NCI-H2227 (cell line): ENCODE measurements at regions not wholly inside any gene's neighbourhood (a gene's known extent, or its start where the extent isn't known, plus 50 kb on each side); places are given as distances from the start of the nearest gene placed in this dataset.
A peak's percentile ranks its signal among the peaks of the same experiment; 100 is the strongest.

Experiments used
- DNase-seq: peaks from one replicate; lab custom pipeline; 2025; ENCODE audit not compliant: unreplicated experiment; lab: John Stamatoyannopoulos, UW

DNA sequence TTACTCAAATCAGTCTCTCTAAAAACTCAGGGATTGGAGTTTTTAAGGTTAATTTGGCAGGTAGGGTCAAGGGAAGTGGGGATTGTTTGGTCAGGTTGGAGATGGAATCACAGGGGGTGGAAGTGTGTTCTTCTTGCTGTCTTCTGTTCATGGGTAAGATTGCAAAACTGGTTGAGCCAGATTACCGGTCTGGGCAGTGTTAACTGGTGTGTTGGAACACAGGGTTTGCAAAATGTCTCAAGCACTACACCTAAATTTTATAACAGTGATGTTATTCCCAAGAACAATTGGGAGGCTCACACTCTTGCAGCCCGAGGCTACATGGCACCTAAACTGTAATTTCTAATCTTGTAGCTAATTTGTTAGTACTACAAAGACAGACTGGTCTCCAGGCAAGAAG is 425.4 kb downstream of the PLOD2 start:
- no peak for DNase-seq

DNA sequence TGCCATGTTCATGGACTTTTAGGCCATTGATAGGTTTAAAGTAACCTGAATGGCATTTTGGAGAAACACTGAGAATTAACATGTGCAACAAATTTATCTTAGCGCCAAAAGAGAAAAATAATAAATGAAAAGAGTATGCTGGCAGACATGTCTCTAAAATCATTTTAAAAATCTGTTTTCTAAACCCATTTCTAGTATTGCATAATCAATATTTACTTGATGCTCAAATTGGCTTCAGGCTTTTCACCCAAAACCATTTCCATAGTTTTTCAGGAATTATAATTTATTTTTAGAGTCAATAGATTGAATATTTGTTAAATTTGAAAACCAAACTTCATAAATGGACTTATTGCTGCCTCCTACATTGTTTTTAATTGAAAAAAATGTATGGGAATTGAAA is 423.0 kb downstream of the PLOD2 start:
- no peak for DNase-seq

DNA sequence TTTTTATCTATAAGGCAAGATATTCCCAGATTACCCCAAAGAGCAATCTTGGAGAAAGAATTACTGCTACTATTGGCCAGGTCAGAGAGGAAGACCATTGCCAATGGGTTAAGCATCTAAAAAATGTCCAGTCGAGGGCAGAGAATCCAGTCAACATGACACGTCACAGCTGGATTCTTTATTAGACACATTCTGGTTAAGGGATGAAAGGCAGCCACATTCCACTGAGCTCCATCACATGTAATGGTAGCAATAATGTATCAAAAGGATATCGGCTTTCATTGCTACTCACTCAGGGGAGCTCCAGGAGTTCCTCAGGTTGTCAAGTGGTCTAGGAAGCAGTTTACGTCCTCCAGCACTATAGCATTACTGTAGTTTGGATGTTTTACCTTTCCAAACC is 421.1 kb downstream of the PLOD2 start:
- DNase-seq: no peak

DNA sequence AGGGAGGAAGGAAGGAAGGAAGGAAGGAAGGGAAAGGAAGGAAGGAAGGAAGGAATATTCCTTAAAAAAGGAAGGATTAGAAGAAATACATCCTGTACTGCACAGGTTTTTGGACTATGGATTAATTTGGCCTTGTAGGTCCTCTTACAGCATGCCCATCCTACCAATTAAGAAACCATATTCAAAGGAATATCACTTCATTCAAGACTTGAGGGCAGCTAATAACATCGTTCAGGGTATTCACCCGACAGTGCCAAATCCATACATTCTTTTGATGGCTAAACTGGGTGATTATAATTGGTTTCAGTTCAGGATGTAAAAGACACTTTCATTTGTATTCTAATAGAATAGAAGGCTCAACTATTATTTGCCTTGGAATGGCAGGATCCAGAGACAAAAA is 410.3 kb downstream of the PLOD2 start:
- DNase-seq: no peak

DNA sequence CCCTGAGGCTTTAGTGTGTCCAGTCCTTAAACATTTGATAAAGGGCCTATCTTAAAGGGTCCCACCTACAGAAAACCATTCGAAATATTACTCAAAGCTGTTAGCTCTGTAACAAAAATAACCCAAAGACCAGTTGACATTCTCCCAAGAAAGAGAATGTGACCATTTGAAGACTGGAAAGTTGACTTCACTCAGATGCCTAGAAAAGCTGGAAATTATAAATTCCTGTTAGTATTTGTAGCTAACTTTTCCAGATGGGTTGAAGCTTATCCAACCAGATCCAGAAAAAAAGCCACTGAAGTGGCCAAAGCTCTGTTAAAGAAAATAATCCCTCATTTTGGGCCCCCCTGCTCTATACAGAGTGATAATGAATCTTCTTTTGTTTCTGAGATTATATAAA is 408.4 kb downstream of the PLOD2 start:
- DNase-seq: no peak

GRCh38 chr3:145754605-145755289 is 406.2 kb downstream of the PLOD2 start:
- no peak for DNase-seq

DNA sequence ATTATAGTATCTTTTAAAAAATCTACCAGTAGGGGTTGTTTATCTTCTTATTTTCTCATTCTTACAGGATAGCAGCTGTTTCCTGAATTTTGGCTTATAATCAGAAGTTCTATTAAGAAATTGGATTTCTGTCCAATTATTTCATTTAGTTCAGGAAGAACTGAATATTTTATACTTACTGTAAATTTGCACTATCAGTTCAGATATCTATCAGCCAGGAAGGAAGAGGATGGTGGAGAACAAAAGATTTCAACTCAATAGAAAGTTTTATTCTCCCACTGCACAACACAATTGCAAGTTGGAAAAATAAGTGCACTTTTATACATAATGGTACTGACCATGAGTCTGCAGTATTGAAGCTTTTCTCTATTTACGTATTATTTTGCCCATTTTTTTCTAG is 400.9 kb downstream of the PLOD2 start:
- no peak for DNase-seq

- no peak for DNase-seq
These were observed 393.1 kb downstream of the PLOD2 start for GRCh38 chr3:145767909-145768308.

DNA sequence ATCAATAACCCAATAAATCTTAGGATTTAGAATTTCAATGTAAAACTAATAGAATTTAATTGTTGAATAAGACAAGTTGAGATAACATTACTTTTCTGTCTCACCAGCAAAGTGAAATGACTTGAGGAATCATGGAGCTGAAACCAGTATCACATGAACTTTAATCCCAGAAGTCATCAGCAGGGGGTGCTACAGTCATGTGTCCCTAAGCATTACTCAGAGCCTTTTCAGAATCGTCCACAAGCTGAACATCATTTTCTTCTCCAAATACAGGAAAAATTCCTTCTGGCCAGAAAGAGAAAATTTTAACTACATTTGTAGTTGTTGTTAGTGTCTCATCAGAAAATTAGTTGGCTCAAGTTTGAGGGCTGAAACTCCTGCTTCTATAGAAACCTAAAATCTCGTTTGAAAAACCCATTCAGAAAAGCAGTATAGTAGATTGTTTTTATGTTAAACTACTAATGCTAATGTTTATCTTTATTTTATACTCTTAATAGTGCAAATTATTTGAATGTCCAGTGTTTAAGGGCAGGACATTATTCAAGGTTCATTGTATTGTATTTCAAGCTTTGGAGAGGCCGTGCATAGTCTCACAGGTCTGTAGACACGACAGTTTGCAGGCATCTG is 384.1 kb downstream of the PLOD2 start:
- peak; percentile 1 for DNase-seq

DNA sequence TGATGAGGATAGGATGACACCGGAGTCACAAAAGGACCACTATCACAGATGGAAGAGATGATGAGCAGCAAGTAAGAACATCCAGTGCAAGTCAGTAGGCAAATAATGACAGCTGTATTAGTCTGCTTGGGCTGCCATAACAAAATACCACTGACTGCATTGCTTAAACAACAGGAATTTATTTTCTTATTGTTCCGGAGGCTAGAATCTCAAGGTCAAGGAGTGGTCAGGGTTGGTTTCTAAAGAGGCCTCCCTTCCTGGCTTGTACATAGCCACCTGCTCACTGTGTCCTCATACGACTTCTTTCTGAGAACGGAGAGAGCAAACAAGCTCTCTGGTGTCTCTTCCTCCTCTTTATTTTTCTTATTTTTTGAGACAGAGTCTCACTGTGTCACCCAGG is 380.7 kb downstream of the PLOD2 start:
- no peak for DNase-seq

- DNase-seq: no peak
These were observed 375.3 kb downstream of the PLOD2 start for GRCh38 chr3:145785668-145786067.

DNA sequence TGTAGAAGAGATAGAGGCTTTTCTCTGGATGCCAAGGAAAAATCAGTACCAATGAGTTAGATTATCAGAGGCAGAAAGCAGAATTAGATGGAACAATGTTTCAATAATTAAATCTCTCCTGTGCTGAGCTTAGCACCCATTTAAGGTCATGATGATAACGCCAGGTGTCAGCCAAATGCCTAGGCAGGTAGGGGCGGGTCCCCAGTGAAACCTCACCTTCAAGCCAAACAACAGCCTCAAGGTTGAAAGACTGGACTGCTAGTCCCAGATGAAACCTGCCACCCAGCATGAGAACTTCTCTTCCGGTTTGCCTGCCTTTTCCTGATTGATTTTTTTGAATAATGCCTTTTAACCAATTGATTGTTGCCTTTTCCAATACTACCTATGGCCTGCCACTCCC is 363.0 kb downstream of the PLOD2 start:
- no peak for DNase-seq

DNA sequence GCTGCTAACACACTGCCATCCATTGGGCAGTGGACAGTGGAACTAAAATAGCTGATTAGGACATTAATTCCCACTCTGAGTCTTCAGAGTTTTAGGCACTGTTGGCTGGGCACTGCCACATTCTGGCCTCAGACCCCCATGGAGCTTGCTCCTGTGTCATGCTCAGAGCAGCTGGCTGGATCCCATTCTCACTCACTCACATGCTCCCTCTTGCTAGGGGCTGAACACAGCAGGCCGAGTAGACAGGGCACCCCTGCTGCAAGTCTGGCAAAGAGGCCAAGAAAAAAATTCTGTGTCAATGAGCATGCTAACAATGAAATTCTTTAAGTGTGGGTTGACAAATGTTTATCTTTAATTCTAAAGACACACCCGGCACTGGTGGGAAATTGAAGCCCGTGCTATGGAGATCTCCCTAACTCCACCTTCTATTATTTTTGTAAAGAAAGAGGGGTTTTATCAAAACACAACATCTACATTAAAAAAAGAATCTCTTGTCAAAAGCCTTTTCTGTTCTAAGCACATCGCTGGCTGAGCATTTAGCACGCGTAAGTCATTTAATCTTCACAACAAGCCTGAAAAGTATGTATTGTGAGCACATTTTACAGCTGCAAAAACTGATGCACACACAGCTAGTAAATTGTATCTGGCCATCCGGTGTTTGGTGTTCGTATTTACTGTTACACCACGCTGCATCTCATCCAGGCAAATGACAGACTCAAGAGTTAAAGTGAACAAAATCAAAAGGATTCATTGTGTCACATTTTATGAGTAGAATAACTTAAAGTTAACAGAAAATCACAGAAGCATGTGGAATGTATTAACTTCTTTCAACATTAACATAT is 362.1 kb downstream of the PLOD2 start:
- DNase-seq: no peak

DNA sequence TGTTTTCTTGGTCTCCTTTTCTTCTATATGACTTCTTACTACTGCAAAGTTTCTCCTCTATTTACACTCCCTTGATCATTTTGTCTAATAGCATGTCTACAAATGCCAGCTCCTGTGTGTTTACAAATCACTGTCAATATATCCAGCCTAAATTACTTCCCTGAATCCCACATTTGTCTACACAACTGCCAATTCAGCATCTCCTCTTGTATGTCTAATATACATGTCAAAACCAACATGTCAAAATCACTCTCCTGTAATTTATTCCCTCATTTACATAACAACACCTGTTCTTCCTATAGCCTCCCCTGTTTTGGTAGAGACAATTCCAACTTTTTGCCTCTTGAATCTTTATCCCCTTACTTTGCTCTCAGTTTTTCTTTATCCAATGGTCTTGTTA is 359.3 kb downstream of the PLOD2 start:
- no peak for DNase-seq

DNA sequence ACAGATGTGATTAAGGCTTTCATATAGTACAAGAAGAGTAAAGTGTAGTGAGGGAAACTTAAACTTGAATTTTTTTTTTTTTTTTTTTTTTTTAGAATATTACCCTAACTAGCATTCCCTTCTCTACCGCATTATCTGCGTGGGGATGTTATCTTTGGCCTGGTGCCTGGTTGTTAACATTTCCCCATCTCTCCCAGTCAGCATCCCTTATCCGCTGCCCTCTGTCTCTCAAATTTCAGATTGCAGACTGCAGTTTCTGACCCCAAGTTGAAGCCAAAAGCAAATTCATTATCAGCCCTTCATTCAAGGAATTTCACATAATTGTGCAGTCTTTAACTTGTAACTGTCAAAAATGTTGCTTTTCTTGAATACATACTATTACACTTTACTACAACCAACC is 353.0 kb downstream of the PLOD2 start:
- peak; percentile 8 for DNase-seq

DNA sequence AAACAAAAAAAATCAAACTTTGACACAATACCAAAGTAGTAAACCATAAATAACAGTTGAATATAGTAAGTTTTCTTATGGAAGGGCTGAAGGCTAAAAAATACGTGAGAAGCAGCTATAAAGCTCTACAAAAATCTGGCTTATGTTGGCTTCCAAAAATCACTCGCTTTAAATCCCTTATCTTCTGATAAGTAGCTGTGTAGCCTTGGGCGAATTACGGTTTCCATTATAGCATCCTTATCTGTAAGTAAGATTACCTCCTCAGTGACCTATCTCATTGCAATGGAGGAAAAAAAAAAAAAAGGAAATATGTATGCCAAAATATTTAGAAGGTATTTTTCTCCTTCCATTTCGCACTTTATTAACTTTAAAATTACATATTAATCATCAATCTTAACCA is 348.6 kb downstream of the PLOD2 start:
- no peak for DNase-seq

- DNase-seq: no peak
These were observed 345.1 kb downstream of the PLOD2 start for GRCh38 chr3:145815707-145816413.

- no peak for DNase-seq
These were observed 343.0 kb downstream of the PLOD2 start for GRCh38 chr3:145817870-145818483.

DNA sequence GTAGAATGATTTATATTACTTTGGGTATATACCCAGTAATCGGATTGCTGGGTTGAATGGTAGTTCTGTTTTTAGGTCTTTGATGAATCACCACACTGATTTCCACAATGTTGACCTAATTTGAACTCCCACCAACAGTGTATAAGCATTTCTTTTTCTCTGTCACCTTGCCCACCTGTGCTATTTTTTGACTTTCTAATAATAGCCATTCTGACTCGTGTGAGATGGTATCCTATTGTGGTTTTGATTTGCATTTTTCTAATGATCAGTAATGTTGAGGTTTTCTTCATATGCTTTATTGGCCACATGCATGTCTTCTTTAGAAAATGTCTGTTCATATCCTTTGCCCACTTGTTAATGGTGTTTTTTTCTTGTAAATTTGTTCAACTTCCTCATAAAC is 340.8 kb downstream of the PLOD2 start:
- no peak for DNase-seq

GRCh38 chr3:145842294-145842902 is 318.6 kb downstream of the PLOD2 start:
- peak; percentile 0 for DNase-seq

- DNase-seq: peak; percentile 0
These were observed 317.4 kb downstream of the PLOD2 start for GRCh38 chr3:145843561-145843960.
